SJSA1 (cell line): ENCODE measurements at regions not wholly inside any gene's neighbourhood (a gene's known extent, or its start where the extent isn't known, plus 50 kb on each side); places are given as distances from the start of the nearest gene placed in this dataset.
"Not testable (repeated sequence)": the region's sequence is repeated elsewhere in the genome, so short reads cannot be mapped to it uniquely, and the experiment has no call there.

Experiments
- DNase-seq, 2 experiments: peaks; one replicate each; pipeline ENCODE4 v3.0.0-alpha.2; 2015 to 2020; ENCODE audit warnings: low spot score in 2 of 2, low read depth in 1 of 2
- H3K27ac ChIP-seq: fragments of 250-450 bp; sonication (Bioruptor Pico); 2 replicates; pipeline ENCODE4 v1.5.1; 2020; ENCODE audit warnings: mild to moderate bottlenecking, moderate library complexity
- H3K27me3 ChIP-seq: fragments of 250-450 bp; sonication (Bioruptor Pico); replicated peaks from 2 replicates; pipeline ENCODE4 v1.5.1; 2020; ENCODE audit warnings: mild to moderate bottlenecking, moderate library complexity
- H3K36me3 ChIP-seq: fragments of 250-450 bp; sonication (Bioruptor Pico); 2 replicates; pipeline ENCODE4 v1.5.1; 2020; ENCODE audit warnings: mild to moderate bottlenecking
- H3K4me1 ChIP-seq: fragments of 250-450 bp; sonication (Bioruptor Pico); replicated peaks from 2 replicates; pipeline ENCODE4 v1.6.1; 2021; ENCODE audit warnings: mild to moderate bottlenecking
- H3K4me3 ChIP-seq: fragments of 250-450 bp; sonication (Bioruptor Pico); 2 replicates; pipeline ENCODE4 v1.5.1; 2020; ENCODE audit warnings: mild to moderate bottlenecking
- H3K9me3 ChIP-seq: fragments of 250-450 bp; sonication (Bioruptor Pico); replicated peaks from 2 replicates; pipeline ENCODE4 v1.5.1; 2020; ENCODE audit warnings: mild to moderate bottlenecking

DNA sequence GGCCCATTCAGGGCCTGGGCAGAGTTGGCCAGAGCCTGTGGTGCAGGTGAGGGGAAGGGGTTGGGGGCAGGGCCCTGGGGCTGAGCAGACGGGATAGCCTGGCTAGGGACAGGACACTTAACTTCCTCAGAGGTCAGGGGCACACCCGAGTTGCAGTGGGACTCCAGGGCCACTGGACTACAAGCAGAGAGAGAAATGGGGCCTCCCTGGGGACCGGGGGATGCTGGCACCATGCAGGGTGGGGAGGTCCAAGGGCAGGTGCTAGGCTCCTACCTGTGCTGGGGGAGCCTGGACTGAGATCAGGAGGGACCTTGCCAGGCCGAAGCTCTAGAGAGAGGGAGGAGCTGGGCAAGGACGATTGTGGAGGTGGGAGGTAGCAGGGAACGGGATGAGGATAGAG, 222.3 kb downstream of the TMEM121 start:
- not testable (repeated sequence) for H3K36me3 ChIP-seq, H3K27me3 ChIP-seq, H3K4me3 ChIP-seq, H3K4me1 ChIP-seq, H3K9me3 ChIP-seq, H3K27ac ChIP-seq
- peak in 1 of 2 experiments; percentile 11 for DNase-seq

DNA sequence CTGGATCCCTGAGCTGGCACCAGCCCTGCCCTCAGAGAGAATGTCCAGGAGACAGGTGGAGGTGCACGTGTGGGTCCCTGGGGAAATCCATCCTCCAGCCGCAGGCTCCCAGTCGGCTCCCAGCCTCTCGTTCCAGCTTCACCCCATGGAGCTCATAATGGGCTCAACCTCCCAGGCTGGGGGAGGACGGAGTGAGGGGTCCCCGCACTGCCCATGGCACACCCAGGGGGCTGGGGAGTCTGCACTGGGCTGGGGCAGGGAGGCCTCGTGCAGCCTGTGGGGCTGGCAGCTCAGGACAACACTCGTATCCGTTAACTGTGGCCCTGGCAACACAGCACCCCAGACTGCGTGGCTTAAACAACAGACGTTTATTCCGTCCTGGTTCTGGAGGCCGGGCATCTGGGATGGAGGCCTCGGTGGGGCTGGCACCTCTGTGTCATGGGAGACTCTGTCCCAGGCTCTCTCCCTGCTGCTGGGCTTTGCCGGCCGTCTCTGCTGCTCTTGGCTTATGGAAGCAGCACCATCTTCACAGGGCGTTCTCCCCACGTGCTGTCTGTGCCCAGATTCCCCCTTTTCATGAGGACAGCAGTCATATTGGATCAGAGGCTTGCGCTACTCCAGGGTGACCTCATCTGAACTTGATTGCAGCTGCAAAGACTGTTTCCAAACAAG, 223.6 kb downstream of the TMEM121 start:
- not testable (repeated sequence) for H3K27ac ChIP-seq, H3K9me3 ChIP-seq, H3K36me3 ChIP-seq, H3K4me3 ChIP-seq, H3K4me1 ChIP-seq, H3K27me3 ChIP-seq
- peak in 1 of 2 experiments; percentile 16 for DNase-seq

DNA sequence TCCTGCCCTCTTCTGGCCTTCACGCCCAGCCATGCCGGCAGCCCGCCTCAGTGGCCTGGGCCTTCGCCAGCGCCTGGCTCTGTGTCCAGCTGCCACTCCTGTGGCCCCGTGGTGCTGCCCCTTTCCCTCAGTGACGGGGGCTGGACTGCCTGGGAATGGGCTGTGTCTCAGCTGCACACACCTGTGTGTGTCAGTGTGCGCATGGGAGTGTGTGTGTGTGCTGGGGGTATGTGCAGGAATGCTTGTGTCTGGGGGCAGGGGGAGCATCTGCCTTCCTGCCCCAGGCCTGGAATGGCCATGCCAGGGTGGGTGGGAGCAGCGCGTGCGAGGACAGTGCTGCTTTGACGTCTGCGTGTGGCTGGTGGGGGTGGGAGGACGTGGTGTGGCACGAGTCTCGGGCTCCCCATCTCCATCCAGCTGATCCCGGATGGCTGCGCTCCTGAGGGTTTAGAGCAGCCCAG, 224.9 kb downstream of the TMEM121 start:
- not testable (repeated sequence) for H3K4me1 ChIP-seq, DNase-seq, H3K4me3 ChIP-seq, H3K36me3 ChIP-seq, H3K27me3 ChIP-seq, H3K9me3 ChIP-seq, H3K27ac ChIP-seq

GRCh38 chr14:105752420-105752819, 226.0 kb downstream of the TMEM121 start:
- H3K4me3 ChIP-seq, H3K9me3 ChIP-seq, H3K27ac ChIP-seq, DNase-seq, H3K27me3 ChIP-seq, H3K4me1 ChIP-seq, H3K36me3 ChIP-seq: not testable (repeated sequence)

DNA sequence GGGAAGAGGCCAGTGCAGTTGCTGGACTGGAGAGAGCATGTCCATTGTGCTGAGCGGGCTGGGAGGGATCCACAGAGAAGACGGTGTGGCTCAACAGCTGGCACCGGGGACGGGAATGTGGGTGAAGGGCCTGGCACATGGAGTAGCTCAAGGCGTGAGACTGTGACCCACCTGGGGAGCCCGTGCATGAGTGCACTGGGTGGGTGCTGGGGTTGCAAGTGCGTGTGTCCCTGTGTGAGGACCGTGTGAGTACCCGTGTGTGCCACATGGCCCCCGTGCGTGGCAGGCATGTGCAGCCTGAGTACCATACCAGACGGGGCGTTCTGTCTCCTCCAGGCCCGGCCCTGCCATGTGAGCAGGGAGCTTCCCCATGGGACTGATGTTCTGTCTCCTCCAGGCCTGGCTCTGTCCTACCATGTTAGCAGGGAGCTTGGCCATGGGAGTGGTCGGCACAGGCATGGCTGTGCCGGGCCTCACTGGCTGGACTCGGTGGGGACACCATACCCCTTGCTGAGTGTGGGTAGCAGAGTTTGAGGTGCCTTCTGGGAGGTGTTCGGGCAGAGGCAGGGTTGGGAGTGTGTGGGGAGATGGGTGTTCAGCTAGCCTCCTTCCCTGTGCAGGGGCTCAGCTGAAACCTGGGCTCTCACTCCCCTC, 234.4 kb downstream of the TMEM121 start:
- H3K4me3 ChIP-seq: no peak overlapping the region
- no peaks in the 10 kb centered on the region for H3K9me3 ChIP-seq
- no peaks in the 10 kb centered on the region for H3K4me1 ChIP-seq
- H3K36me3 ChIP-seq: no peaks in the 10 kb centered on the region
- no peak for DNase-seq
- no peaks in the 10 kb centered on the region for H3K27me3 ChIP-seq
- no peak overlapping the region for H3K27ac ChIP-seq

GRCh38 chr14:105761345-105761740, 235.0 kb downstream of the TMEM121 start:
- H3K27ac ChIP-seq, H3K9me3 ChIP-seq, H3K27me3 ChIP-seq, H3K4me3 ChIP-seq, H3K36me3 ChIP-seq, H3K4me1 ChIP-seq, DNase-seq: not testable (repeated sequence)

DNA sequence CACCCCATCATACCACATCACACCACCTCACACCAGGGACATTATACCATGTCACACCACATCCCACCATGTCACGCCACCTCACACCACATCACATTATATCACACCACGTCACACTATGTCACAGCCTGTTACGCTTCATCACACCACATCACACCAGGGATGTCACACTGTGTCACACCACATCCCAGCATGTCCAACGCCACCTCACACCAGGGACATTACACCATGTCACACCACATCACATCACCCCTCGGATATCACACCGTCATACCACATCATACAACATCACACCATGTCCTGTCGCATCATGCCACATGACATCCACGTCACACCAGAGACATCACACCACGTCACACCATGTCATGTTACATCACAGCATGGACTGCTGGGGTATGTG, 235.5 kb downstream of the TMEM121 start:
- no peak overlapping the region for H3K27ac ChIP-seq
- no peaks in the 10 kb centered on the region for H3K4me1 ChIP-seq
- DNase-seq: no peak
- no peaks in the 10 kb centered on the region for H3K27me3 ChIP-seq
- no peaks in the 10 kb centered on the region for H3K9me3 ChIP-seq
- H3K4me3 ChIP-seq: no peak overlapping the region
- H3K36me3 ChIP-seq: no peaks in the 10 kb centered on the region

DNA sequence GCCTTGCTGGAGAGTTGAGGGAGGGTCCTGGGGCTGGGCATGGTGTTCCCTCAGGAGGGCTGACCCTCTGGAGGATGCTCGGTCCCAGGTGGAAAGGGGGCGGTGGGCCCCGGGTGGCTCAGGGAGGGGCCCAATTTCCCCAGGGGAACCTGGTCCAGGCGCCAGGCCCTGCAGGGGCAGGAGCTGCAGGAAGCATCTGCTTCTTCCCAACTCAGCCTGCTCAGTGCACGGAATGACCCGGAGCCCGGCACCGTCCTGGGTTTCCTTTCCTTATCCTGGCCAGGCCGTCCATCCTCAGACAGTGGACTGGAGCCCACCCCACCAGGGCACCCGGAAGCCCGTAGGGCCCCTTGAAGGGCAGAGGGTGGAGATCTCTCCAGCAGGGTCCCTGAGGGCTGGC, 235.9 kb downstream of the TMEM121 start:
- not testable (repeated sequence) for DNase-seq, H3K4me1 ChIP-seq, H3K27me3 ChIP-seq, H3K36me3 ChIP-seq, H3K9me3 ChIP-seq, H3K4me3 ChIP-seq, H3K27ac ChIP-seq

- H3K4me1 ChIP-seq, DNase-seq: not testable (repeated sequence)
These were observed 238.0 kb downstream of the TMEM121 start for GRCh38 chr14:105764254-105764901.

GRCh38 chr14:105765072-105765825, 238.9 kb downstream of the TMEM121 start:
- not testable (repeated sequence) for H3K4me3 ChIP-seq, H3K36me3 ChIP-seq, DNase-seq, H3K27ac ChIP-seq, H3K27me3 ChIP-seq, H3K9me3 ChIP-seq, H3K4me1 ChIP-seq

More at GRCh38 chr14:105764254-105764901, 238.0 kb downstream of the TMEM121 start:
- not testable (repeated sequence) for H3K27ac ChIP-seq, H3K4me3 ChIP-seq, H3K9me3 ChIP-seq, H3K27me3 ChIP-seq, H3K36me3 ChIP-seq

DNA sequence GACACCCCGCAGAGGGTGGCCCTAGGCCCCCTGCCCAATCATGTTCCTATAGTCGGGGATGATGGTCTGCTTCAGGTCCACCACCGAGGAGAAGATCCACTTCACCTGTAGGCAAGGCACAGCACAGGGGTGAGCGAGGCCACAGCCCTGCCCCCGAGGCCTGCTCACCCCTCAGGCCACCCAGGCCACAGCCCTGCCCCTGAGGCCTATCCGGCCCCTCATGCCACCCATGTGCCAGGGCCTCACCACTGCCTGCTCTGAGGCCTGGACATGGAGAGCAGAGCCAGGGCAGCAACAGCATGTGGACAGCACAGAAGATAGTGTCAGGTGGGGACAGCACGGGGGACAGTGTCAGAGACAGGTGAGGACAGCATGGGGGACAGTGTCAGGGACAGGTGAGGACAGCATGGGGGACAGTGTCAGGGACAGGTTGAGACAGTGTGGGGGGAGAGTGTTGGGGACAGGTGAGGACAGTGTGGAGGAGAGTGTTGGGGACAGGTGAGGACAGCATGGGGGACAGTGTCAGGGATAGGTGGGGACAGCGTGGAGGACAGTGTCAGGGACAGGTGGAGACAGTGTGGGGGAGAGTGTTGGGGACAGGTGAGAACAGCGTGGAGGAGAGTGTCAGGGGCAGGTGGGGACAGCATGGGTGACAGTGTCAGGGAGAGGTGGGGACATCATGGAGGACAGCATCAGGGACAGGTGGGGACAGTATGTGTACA, 239.7 kb downstream of the TMEM121 start:
- DNase-seq: no peak
- no peak overlapping the region for H3K4me3 ChIP-seq
- no peaks in the 10 kb centered on the region for H3K27me3 ChIP-seq
- H3K27ac ChIP-seq: no peak overlapping the region
- no peaks in the 10 kb centered on the region for H3K9me3 ChIP-seq
- no peaks in the 10 kb centered on the region for H3K36me3 ChIP-seq
- no peaks in the 10 kb centered on the region for H3K4me1 ChIP-seq

DNA sequence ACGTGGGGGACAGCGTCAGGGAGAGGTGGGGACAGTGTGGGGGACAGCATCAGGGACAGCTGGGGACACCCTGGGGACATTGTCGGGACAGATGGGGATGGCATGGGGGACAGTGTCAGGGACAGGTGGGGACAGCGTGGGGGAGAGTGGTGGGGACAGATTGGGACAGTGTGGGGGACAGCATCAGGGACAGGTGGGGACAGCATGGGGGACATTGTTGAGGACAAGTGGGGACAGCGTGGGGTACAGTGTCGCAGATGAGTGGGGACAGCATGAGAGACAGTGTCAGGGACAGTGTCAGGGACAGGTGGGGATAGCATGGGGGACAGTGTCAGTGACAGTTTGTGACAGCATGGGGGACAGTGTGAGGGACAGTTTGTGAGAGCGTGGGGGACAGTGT, 240.9 kb downstream of the TMEM121 start:
- H3K36me3 ChIP-seq: no peaks in the 10 kb centered on the region
- no peaks in the 10 kb centered on the region for H3K4me1 ChIP-seq
- H3K27ac ChIP-seq: no peak overlapping the region
- H3K27me3 ChIP-seq: no peaks in the 10 kb centered on the region
- no peak overlapping the region for H3K4me3 ChIP-seq
- DNase-seq: no peak
- H3K9me3 ChIP-seq: no peaks in the 10 kb centered on the region

DNA sequence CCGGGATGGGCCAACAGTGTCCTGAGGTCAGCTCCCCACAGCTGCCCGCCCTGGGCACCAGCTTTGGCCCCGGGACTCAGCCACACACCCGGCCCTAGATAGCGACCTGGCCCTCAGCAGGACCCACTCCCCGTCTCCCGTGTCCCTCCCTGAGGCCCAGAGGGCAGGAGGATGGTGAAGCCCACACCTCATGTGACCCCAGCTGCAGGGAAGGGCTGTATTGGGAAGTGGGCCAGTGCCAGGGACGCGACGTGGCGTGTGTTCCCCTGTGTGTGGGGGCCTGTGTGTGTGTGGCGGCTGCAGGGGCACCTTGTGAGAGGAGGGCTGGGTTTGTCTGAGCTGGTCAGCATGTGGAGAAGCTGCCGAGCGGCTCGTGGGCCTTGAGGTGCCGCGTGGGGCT, 241.7 kb downstream of the TMEM121 start:
- H3K27me3 ChIP-seq, H3K36me3 ChIP-seq, H3K4me3 ChIP-seq, H3K4me1 ChIP-seq, H3K9me3 ChIP-seq, DNase-seq, H3K27ac ChIP-seq: not testable (repeated sequence)
